Thyroid gland (tissue), 4 donors: ENCODE measurements at regions not wholly inside any gene's neighbourhood (a gene's known extent, or its start where the extent isn't known, plus 50 kb on each side); places are given as distances from the start of the nearest gene placed in this dataset.

Experiments
- CTCF ChIP-seq, 6 experiments: fragments of 200-600 bp in 3 of 6; fragments of 450-650 bp in 3 of 6; sonication (generic) in 3 of 6; IDR thresholded peaks; one replicate each; pipeline ENCODE4 v1.5.1; 2016 to 2019; ENCODE audit warnings: antibody characterized with exemption in 6 of 6, mild to moderate bottlenecking in 2 of 6, inconsistent platforms in 1 of 6, moderate library complexity in 1 of 6
- POLR2A ChIP-seq, 2 donors: fragments of 450-650 bp; IDR thresholded peaks; one replicate each; pipeline ENCODE4 v1.6.1; 2017; ENCODE audit warnings: antibody characterized with exemption in 2 of 2, mild to moderate bottlenecking in 2 of 2, moderate library complexity in 1 of 2

- TF ChIP-seq CTCF (IDR thresholded peaks at IDR 0.05) (no peak), POLR2A (IDR thresholded peaks at IDR 0.05) (no peak)
Measured at GRCh38 chr20:50336661-50337060, 146.0 kb downstream of the CEBPB start.
